CD4-positive, alpha-beta T cell (primary cell): ENCODE measurements at regions not wholly inside any gene's neighbourhood (a gene's known extent, or its start where the extent isn't known, plus 50 kb on each side); places are given as distances from the start of the nearest gene placed in this dataset.
"Not testable (repeated sequence)": the region's sequence is repeated elsewhere in the genome, so short reads cannot be mapped to it uniquely, and the experiment has no call there.

Experiments
- ATAC-seq: fragments of 200-7000 bp; cut with Tn5 transposase; one replicate; pipeline ENCODE4 v1.10.0; 2022; ENCODE audit warnings: mild to moderate bottlenecking; ENCODE audit not compliant: poor library complexity
- CTCF ChIA-PET: fragments of 350-600 bp; sonication (Branson Sonifier 250); formaldehyde crosslinking; loops from one replicate; lab custom pipeline; 2021; ENCODE audit warnings: antibody characterized with exemption, inconsistent platforms; lab: Charles Lee
- POLR2A ChIA-PET: fragments of 350-600 bp; sonication (Branson Sonifier 250); formaldehyde crosslinking; loops from one replicate; lab custom pipeline; 2021; ENCODE audit warnings: antibody characterized with exemption, inconsistent platforms; lab: Charles Lee
- DNase-seq, 14 experiments: peaks; one replicate each; pipeline ENCODE4 v3.0.0-alpha.2; 2013 to 2020; ENCODE audit warnings: mixed read lengths in 2 of 14
- H3K27ac ChIP-seq, 2 donors: one replicate each; pipeline versions ENCODE4 v1.5.1 to v1.7.0; 2013; ENCODE audit warnings: low read length in 2 of 2, low read depth in 1 of 2, mild to moderate bottlenecking in 1 of 2
- H3K27me3 ChIP-seq, 2 experiments: 1 replicate in 1 of 2; 2 replicates in 1 of 2; pipeline versions ENCODE4 v1.6.1 to v1.7.0; 2013; ENCODE audit warnings: low read length in 2 of 2, control low read depth in 1 of 2, mild to moderate bottlenecking in 1 of 2, moderate library complexity in 1 of 2; ENCODE audit not compliant: insufficient read depth in 2 of 2, control insufficient read depth in 1 of 2
- H3K36me3 ChIP-seq: one replicate; pipeline ENCODE4 v1.6.1; 2013; ENCODE audit warnings: low read length, control low read depth; ENCODE audit not compliant: insufficient read depth
- H3K4me1 ChIP-seq: one replicate; pipeline ENCODE4 v1.6.1; 2013; ENCODE audit warnings: low read length, control low read depth; ENCODE audit not compliant: insufficient read depth
- H3K4me3 ChIP-seq: one replicate; pipeline ENCODE4 v1.5.1; 2013; ENCODE audit warnings: mild to moderate bottlenecking, low read length, moderate library complexity
- H3K9me3 ChIP-seq, 2 experiments: 1 replicate in 1 of 2; 2 replicates in 1 of 2; pipeline versions ENCODE4 v1.6.1 to v1.7.0; 2013; ENCODE audit warnings: low read length in 2 of 2, mild to moderate bottlenecking in 2 of 2, control low read depth in 1 of 2, moderate library complexity in 1 of 2; ENCODE audit not compliant: control insufficient read depth in 1 of 2, insufficient read depth in 1 of 2
- H3K27ac Mint-ChIP-seq: one replicate; pipeline ENCODE4 v1.8.0; 2020; ENCODE audit warnings: mixed read lengths
- H3K27me3 Mint-ChIP-seq: one replicate; pipeline ENCODE4 v1.8.0; 2021; ENCODE audit warnings: mixed read lengths
- H3K36me3 Mint-ChIP-seq: one replicate; pipeline ENCODE4 v1.8.0; 2021; ENCODE audit warnings: low read depth, mixed read lengths
- H3K4me1 Mint-ChIP-seq: one replicate; pipeline ENCODE4 v1.8.0; 2021; ENCODE audit warnings: low read depth, mixed read lengths
- H3K4me3 Mint-ChIP-seq: one replicate; pipeline ENCODE4 v1.8.0; 2020; ENCODE audit warnings: mild to moderate bottlenecking, mixed read lengths
- H3K9me3 Mint-ChIP-seq: one replicate; pipeline ENCODE4 v1.8.0; 2020; ENCODE audit warnings: mixed read lengths
- intact Hi-C, 2 experiments: fragments of 100-400 bp; cut with DNase I in 1 of 2; cut with micrococcal nuclease in 1 of 2; formaldehyde crosslinking; loops; one replicate each; pipeline versions ENCODE4 v1.15.1 to v1.9.0; 2023 to 2025; cut with DNase I, micrococcal nuclease
- TF ChIP-seq, protein P1 (sequence below): fragments of 200-600 bp; IDR thresholded peaks from one replicate; pipeline ENCODE4 v1.8.0; 2022; ENCODE audit warnings: antibody characterized with exemption, mild to moderate bottlenecking

DNA sequence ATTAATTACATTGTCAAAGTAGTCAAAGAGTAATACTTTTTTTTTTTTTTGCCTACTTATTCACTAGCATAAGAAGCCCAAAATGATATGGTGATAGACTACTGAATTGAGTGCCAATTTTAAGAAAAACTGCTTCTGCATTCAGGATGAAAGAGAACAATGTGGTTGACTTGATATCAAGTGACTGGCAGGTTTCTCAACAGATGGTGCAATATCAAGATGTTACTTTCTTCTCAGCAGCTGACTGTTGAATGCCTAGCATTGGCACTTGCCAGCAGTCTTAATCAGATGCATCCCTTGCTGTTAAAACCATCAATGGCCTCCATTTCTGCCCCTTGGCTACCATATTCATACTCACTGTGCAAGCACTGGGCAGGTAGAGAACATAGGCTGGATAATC, 863.2 kb downstream of the GBE1 start:
- H3K27ac Mint-ChIP-seq = no peak overlapping the region
- Histone ChIP-seq H3K4me1 (no peaks in the 10 kb centered on the region), H3K27ac (no peak overlapping the region), H3K27me3 (no peaks in the 10 kb centered on the region), H3K4me3 (no peak overlapping the region), H3K9me3 (peaks cover 5 to 8% of the 10 kb centered on the region in 2 experiments), H3K36me3 (no peaks in the 10 kb centered on the region)
- no peaks in the 10 kb centered on the region for H3K27me3 Mint-ChIP-seq
- H3K4me3 Mint-ChIP-seq = no peak overlapping the region
- intact Hi-C loops = no loop called here
- ATAC-seq = no peak
- POLR2A ChIA-PET = no interaction called here
- peaks cover 7% of the 10 kb centered on the region for H3K9me3 Mint-ChIP-seq
- H3K4me1 Mint-ChIP-seq = no peaks in the 10 kb centered on the region
- no peak for DNase-seq
- CTCF ChIA-PET = no interaction called here
- no peaks in the 10 kb centered on the region for H3K36me3 Mint-ChIP-seq
- TF ChIP-seq, protein P1, sequence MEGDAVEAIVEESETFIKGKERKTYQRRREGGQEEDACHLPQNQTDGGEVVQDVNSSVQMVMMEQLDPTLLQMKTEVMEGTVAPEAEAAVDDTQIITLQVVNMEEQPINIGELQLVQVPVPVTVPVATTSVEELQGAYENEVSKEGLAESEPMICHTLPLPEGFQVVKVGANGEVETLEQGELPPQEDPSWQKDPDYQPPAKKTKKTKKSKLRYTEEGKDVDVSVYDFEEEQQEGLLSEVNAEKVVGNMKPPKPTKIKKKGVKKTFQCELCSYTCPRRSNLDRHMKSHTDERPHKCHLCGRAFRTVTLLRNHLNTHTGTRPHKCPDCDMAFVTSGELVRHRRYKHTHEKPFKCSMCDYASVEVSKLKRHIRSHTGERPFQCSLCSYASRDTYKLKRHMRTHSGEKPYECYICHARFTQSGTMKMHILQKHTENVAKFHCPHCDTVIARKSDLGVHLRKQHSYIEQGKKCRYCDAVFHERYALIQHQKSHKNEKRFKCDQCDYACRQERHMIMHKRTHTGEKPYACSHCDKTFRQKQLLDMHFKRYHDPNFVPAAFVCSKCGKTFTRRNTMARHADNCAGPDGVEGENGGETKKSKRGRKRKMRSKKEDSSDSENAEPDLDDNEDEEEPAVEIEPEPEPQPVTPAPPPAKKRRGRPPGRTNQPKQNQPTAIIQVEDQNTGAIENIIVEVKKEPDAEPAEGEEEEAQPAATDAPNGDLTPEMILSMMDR = no peak

DNA sequence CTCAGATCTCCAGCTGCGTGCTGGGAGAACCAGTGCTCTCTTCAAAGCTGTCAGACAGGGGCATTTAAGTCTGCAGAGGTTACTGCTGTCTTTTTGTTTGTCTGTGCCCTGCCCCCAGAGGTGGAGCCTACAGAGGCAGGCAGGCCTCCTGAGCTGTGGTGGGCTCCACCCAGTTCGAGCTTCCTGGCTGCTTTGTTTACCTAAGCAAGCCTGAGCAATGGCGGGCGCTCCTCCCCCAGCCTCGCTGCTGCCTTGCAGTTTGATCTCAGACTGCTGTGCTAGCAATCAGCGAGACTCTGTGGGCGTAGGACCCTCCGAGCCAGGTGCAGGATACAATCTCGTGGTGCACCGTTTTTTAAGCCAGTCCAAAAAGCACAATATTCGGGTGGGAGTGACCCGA, 864.4 kb downstream of the GBE1 start:
- H3K27me3 Mint-ChIP-seq, H3K4me1 Mint-ChIP-seq, DNase-seq, POLR2A ChIA-PET, H3K36me3 Mint-ChIP-seq, H3K4me3 Mint-ChIP-seq, ATAC-seq, H3K27ac Mint-ChIP-seq, H3K9me3 Mint-ChIP-seq, H3K4me3 ChIP-seq, intact Hi-C loops, H3K36me3 ChIP-seq, H3K27ac ChIP-seq, H3K4me1 ChIP-seq, H3K27me3 ChIP-seq, H3K9me3 ChIP-seq, CTCF ChIA-PET: not testable (repeated sequence)

DNA sequence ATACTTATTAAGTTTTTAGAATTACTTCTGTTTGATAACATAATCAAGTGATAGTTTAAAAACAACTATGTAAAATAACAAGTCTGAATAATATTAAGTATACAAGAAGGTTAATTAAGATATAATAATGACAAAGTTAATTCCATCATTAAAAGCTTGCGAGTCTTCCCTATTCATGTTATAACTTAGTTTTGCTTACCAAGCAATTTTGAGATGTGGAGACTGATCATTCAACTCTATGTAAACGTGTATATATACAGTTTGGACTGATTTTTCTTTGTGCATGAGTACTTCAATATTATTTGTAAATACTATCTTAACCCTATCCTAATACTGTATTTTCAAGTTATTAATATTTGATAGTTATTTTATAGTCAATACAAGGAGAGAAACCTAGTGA, 870.9 kb downstream of the GBE1 start:
- TF ChIP-seq, protein P1 = no peak
- Histone ChIP-seq H3K9me3 (peaks cover 0 to 3% of the 10 kb centered on the region in 2 experiments), H3K4me3 (no peak overlapping the region), H3K27me3 (no peaks in the 10 kb centered on the region), H3K4me1 (no peaks in the 10 kb centered on the region), H3K27ac (no peak overlapping the region), H3K36me3 (no peaks in the 10 kb centered on the region)
- Mint-ChIP-seq H3K4me3 (no peak overlapping the region), H3K27me3 (no peaks in the 10 kb centered on the region), H3K36me3 (no peaks in the 10 kb centered on the region), H3K9me3 (peaks cover 14% of the 10 kb centered on the region), H3K4me1 (no peaks in the 10 kb centered on the region), H3K27ac (no peak overlapping the region)
- intact Hi-C loops = no loop called here
- DNase-seq (no peak), ATAC-seq (no peak)
- POLR2A ChIA-PET = no interaction called here
- CTCF ChIA-PET = no interaction called here

DNA sequence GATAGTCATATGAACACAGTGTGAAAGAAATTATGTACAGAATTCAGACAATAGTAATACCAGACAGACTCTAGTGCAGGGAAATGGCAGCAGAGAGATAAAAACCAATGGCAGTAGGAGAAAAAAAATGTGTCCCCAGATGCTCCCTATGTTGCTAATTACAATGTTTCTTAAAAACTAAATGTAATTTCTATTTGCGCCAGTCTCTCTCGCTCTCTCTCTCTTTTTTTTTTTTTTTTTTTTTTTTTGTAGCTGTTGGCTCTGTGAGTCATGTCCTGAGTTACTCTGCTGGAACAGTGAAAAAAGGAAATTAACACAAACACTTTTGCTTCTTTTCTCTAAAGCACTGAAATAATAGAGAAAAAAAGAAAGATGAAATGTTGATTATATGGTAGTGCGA, 871.9 kb downstream of the GBE1 start:
- Histone ChIP-seq H3K9me3 (peaks cover 0 to 3% of the 10 kb centered on the region in 2 experiments), H3K4me1 (no peaks in the 10 kb centered on the region), H3K36me3 (no peaks in the 10 kb centered on the region), H3K27ac (no peak overlapping the region), H3K4me3 (no peak overlapping the region), H3K27me3 (no peaks in the 10 kb centered on the region)
- Mint-ChIP-seq H3K4me1 (no peaks in the 10 kb centered on the region), H3K27me3 (no peaks in the 10 kb centered on the region), H3K36me3 (no peaks in the 10 kb centered on the region), H3K9me3 (peaks cover 15% of the 10 kb centered on the region), H3K4me3 (no peak overlapping the region), H3K27ac (no peak overlapping the region)
- no peak for DNase-seq
- ChIA-PET CTCF (no interaction called here), POLR2A (no interaction called here)
- intact Hi-C loops = no loop called here
- no peak for ATAC-seq
- TF ChIP-seq, protein P1 = no peak
